DMS53 (cell line): ENCODE measurements at regions not wholly inside any gene's neighbourhood (a gene's known extent, or its start where the extent isn't known, plus 50 kb on each side); places are given as distances from the start of the nearest gene placed in this dataset.
A peak's percentile ranks its signal among the peaks of the same experiment; 100 is the strongest.
"Not testable (repeated sequence)": the region's sequence is repeated elsewhere in the genome, so short reads cannot be mapped to it uniquely, and the experiment has no call there.

Source experiments
- DNase-seq: peaks from one replicate; lab custom pipeline; 2025; lab: John Stamatoyannopoulos, UW

DNA sequence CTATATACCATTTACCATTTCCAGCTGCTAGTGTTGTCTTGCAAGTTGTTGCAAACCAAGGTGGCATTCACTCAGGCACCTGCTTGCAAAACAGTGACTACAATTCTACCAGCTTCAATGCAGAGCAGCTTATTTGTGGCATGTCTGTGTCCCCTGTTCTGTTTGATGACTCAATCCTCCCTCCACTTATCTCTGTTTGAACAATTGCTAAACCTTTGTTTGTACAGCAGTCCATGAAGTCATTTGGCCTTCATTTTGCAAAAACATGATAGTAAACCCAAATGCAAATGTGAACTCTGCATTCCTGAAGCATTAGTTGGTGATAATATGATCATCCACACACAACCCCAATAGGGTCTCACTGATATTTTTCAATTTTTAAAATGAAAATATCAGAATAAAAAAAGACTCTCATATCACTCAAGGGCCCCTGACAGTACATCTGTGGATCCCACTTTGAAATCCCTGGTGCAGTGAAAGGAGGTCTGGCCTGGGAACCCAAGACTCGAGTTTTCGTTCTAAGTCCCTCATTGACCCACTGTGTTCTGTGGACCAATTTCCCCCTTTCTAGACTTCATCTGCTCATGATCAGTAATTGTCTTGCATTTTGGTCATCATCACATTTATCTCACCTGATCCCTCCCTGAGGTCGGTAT lies 425.4 kb downstream of the RPS24 start:
- peak; percentile 99 for DNase-seq

DNA sequence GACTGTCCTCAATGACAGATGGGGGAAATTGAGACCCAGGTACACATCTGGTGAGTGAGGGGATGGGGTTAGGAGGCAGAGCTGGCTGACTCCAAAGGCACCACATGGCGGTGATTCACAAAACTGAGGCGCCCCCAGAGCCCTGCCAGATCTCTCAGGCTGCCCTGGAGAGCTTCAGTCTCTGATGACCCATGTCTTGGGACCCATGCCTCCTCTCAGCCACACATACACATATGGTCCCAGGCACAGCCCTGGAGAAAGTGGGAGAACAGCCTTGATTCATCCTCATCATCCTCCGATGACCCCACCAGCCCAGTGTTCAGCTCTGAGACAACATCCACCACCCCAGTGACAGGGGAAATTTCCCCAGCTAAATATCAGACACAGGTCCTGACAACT lies 426.0 kb downstream of the RPS24 start:
- DNase-seq: peak; percentile 48

DNA sequence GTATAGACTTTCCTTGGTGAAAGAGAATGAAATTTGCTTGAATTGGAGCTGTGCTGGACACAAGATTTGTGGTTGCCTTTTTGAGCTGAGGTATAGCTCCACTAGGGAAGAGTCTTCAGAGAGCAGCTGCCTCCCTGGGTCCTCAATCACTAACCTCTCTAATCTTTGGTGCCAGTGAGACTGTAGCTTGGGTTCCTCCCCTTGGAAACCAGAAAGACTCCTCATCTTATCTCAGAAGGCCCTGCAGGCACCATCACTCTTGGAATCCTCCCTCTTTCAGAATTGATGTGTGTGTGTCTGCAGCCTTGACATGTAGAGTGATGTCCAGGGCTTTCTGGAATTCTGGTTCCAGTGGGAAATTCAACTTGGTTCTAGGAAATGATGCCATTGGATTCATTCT lies 426.5 kb downstream of the RPS24 start:
- DNase-seq: peak; percentile 23

DNA sequence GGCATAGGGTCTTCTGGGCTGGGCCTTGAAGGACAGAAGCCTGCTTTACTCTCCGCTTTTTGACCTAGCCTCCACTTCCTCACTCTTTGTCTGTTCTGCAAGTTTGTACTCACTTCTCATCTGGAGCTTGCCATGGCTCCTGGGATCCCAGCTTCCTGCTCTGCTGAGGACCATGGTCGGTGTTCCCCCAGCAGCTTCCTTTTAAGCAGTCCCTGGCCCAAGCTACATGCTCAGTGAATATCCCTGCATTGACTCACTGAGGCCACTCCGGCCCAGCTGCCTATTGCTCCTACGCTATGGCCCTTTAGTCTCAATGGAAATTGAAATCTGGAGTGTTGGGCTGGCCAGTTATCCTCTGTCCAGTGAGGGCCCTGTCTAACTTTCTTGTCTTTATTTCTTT lies 427.7 kb downstream of the RPS24 start:
- no peak for DNase-seq

DNA sequence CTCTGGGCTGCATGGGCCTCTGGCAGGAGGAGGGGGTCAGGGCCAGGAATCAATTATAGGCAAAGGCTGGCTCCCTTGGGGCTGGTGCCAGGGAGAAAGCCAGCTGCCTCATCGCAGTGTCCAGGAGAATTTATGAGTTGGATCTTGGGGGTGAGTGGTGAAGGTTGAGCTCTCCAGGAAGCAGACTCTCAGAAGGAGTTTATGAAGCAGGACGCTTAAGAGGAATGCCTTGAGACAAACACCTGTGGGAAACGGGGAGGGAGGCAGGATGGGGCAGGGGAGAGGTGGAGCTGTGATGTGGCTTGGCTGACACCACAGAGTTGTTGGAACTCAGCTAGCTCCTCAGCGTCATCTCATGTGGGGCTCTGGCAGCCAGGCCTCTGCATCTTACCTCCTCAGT lies 428.5 kb downstream of the RPS24 start:
- DNase-seq: no peak

DNA sequence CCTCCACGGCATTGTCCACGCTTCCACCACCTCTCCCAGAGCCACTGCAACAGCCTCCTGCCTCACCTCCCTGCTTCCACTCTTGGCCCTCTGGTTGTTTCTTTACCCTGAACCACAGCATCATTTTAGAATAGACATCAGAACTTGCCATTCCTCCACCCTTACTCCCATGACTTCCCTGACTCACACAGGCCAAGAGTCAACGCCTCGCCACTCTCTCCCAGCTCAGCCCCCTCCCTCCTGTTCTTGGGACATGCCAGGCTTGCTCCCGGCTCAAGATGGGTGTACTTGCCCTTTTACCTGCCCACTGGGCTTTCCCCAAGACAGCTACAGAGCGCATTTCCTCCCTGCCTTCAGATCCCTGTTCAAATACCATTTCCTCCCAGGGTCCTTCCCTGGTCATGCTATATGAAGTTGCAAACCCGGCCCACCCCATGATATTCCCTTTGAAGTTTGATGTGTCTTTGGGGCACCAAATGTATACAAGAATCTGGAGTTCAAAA lies 429.1 kb downstream of the RPS24 start:
- no peak for DNase-seq

DNA sequence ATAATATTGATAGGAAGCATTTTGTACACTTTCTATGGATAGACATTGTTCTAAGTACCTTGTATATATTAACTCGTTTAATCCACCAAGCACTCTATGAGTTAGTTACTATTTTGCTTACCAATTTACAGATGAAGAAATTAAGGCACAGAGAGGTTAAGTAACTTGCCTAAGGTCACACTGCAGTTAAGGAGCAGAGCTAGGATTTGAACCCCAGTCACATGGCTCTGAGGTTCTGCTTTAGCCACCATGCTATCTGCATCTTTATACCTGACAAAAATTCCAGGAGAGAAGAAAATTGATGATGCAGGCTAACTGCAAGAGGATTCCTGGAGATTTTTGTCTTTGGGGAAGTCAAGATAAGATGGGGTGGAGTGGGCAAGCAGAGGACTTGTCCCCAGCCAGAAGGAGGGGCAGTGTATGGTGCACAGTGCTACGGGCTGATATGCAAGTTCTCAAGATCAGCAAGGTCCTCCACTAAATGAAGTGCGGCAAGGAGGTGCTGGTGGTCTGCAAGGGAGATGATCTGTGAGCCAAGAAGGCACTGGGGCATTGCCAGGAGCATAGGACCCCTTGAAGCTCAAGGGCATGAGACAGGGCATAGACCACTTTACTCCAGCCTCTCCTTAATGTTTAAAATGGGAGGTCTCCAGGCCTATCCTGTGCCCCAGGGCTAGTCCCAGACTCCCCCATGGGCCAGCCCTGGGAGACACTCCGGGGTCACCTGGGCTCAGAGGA lies 430.6 kb downstream of the RPS24 start:
- no peak for DNase-seq

DNA sequence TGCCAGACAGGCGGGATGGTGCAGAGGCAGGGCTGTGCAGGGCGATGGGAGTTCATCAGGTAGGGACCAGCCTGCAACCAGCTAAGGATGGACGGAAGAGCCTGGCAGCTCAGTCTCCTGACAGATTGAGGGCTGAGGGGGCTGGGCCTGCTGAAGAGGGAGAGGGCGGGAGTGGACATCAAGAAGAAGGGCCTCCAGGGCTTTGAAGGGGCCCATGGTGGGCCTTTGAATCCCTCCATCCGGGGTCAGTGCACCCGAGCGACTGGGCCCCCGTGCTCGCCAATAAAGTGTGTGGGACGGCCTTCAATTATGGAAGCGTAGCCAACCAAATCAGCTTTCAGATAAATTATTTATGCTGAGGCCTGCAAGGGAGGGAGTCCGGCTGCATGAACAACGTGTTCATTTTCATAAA lies 431.2 kb downstream of the RPS24 start:
- DNase-seq: no peak

DNA sequence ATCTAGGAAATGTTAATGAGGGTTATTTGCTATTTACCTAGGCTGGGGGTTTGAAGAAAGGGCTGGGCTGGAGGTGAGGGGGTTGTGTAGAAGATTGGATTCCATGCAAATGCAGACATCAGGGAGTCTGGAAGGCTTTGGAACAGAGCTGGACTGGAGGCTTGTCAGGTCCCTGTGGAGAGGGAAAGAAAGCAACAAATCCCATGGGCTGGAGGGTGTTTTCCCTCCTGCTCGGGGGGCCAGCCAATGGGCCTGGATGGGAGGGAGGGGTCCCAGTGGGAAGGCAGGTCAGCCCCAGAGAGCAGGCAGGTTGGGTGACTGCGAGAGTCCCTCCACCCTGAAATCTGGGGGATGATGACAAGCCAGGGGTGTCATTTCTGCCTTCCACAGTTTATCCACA lies 431.8 kb downstream of the RPS24 start:
- no peak for DNase-seq

DNA sequence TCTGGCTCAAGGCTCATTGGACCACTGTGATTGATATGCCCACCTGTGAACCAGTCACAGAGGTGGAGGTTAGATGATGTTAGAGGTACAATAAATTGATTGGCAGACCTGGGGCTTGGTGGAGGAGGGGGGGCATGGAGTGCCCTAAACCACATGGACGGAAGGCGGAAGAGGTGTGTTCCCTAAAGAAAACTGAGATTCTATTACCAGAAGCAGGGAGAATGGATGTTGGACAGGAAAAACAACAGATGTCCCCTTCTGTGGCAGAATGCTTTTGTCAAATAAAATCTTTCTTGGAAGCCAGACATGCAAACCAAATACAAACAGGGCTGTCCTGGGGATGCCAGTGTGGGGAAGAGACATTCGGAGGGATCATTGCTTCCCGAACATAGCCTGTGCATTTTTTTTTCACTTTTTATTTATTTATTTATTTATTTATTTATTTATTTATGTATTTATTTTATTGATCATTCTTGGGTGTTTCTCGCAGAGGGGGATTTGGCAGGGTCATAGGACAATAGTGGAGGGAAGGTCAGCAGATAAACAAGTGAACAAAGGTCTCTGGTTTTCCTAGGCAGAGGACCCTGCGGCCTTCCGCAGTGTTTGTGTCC lies 433.9 kb downstream of the RPS24 start:
- no peak for DNase-seq

DNA sequence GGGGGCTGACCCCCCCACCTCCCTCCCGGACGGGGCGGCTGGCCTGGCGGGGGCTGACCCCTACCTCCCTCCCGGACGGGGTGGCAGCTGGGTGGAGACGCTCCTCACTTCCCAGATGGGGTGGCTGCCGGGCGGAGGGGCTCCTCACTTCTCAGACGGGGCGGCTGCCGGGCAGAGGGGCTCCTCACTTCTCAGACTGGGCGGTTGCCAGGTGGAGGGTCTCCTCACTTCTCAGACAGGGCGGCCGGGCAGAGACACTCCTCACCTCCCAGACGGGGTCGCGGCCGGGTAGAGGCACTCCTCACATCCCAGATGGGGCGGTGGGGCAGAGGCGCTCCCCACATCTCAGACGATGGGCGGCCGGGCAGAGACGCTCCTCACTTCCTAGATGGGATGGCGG lies 435.1 kb downstream of the RPS24 start:
- not testable (repeated sequence) for DNase-seq

DNA sequence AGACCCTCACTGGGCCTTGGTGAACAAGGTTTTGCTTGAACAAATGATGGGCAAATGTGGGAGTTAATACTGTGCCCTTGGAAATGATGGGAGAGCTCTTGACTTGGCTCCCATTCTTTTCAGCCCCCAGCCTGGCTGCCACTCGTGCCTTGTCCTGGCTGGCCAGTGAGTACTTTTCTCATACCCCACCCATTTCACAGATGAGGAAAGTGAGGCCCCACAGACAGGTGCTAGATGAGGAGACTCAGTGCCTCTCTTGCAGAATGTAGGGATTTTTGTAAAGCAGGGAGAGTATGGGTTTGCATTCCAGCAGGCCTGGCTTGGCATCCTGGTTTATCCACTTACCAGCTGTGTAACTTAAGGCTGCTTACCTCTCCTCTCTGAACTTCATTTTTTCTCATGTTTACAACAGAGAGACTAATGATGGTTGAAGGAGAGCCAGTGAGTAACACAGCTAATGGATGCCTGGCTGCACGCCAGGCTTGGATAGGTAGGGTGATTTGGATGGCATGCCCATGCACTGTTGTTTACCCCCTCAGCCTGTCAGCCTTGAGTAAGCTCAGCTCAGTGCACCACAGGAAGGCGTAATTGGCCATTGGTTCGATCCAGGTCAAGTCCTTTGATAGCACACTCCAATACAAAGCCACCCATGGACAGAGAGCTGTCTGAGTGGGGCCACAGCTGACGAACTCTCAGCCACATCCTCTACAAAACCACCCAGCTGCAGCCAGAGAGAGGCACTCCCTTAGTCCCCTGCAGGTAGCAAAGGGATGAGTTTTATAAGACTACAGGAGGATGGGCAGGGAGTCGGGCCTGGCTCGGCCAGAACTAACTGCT lies 436.8 kb downstream of the RPS24 start:
- DNase-seq: peak; percentile 87

DNA sequence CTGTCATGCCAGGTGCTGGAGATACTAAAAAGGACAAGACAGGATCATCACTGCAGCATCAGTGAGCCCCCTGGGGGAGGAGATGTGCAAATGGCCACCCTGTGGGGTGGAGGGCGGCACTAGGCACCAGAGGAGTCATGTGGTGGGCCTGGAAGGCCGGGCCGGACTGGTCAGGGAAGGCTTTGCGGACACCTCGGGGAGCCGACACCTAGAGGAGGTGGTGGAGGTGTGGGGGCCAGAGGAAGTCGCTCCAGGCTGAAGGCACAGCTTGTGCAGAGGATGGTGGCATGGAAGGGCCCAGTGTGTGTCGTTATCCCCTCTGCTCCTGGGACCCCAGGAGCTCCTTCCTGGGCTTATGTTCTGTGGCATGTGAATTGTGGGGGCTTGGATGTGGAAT lies 437.7 kb downstream of the RPS24 start:
- no peak for DNase-seq

DNA sequence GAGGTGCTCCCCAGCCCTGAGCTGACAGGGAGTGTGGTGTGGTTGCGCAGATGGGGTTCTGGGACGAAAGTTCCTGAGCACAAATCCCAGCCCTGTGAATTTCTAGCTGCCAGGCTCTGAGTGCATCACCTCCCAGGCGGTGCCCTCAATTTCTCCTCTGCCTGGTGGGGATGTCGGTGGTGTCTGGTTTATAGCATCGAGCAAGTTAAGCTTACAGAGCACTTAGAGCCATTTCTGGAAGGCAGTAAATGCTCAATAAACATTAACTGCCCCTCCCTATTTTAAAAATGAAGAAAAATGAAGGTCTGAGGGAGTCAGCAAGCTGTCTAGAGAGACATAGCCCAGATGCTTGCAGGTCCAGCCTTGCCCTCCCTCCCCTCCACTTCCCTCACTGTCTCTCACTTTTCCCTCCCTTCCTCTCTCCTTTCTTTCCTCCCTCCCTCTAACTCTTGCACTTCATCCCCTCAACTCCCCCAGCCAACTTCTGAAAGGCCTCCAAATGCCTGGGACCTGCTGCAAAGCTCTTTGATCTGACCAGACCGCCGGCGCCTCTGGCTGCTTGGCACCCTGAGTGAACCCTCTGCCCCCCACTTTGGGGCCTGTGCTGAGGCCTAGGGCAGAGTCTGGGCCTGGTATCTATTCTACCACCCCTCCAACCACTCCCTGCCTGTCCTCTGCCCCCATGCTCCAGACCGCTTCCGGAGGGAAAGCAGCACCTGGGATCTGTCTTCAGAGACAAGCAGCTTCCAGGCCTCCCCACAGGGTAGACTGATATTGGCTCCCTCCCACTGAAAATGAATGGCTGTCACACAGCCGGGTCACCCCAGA lies 438.3 kb downstream of the RPS24 start:
- DNase-seq: no peak

DNA sequence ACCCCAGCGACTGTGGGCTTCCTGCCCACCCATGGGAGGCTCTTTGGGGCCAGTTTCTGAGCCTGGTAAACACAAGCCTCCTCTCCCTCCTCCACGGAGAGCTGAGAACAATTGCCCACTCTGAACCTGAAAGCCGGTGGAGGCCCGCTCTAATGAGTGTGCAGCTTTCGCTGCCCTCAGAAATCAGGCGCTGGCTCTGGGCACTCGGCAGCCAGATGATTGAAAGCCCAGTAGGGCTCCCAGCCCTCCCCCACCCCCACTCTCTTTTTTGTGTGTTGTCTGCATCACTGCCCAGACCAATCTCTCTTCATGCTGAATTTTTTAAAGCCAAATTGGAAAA lies 438.9 kb downstream of the RPS24 start:
- no peak for DNase-seq

DNA sequence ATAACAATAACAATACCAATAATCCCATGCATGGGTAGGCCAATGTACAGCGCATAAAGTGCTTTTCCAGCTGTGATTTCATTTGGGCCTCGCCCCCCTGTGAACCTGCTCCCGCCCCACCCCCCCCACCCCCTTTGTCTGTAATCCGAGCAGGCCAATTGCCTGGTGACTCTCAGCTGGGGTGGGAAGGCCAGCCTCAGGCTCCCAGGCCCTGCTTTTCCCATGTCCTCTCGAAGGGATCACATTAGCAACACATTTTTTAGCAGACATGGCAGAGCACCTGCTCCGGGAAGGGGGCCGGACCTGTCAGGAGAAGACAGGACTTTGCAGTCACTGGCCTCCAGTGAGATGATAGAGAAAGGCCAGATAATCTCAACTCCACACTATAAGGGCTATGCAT lies 439.3 kb downstream of the RPS24 start:
- DNase-seq: no peak

DNA sequence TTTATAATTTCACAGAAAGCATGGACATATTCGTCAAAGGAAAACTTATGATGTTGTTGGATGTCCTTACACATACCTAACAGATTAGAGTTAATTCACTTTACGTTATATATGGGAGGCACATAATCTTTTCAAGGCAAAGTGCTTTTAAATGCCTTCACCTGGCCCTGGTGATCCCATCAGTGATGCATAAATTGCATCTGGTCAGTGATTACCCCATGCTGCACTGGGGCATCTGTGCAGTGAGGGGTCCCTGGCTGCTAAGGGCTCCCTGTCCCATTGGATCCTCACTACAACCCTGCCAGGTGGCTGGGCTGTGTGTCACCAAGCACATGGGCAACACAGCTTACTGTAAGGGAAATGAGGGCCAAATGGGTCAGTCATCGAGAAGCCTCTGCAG lies 441.1 kb downstream of the RPS24 start:
- no peak for DNase-seq

DNA sequence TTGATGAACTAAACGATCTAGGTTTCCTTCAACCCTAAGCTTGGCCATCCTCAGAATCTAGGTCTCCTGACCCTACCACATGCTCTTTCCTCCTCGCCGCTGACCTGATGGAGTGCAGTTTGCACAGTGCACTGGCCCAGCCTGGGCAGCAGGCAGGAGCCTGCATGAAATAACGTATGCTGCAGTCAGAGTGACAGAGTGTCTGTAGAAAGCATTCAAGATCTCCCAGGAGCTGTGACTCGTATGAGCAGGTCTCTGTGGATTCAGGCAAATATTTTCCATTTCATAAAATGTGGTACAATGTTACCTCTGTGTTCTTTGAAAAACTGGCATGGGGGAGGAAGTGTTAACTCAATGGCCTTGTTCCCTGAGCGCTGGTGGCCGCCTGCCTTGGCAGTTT lies 441.8 kb downstream of the RPS24 start:
- no peak for DNase-seq

DNA sequence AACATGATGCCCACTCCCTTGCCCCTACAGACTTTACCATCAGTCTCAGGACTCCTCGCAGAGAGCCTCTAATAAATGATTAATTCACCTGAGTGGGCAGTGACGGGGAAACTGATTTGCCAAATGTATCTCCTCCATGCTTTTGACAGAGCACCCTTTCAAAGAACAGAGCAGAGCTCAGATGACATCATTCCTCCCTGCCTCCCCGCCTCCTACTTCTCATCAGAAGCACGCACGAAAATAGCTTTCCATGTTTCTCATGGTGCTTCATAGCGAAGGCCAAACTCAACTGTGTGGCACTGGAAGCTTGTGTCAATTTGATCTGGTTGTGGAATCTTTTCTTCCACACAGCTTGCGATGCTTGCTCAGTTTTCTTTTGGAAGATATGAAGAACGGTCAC lies 442.5 kb downstream of the RPS24 start:
- no peak for DNase-seq

DNA sequence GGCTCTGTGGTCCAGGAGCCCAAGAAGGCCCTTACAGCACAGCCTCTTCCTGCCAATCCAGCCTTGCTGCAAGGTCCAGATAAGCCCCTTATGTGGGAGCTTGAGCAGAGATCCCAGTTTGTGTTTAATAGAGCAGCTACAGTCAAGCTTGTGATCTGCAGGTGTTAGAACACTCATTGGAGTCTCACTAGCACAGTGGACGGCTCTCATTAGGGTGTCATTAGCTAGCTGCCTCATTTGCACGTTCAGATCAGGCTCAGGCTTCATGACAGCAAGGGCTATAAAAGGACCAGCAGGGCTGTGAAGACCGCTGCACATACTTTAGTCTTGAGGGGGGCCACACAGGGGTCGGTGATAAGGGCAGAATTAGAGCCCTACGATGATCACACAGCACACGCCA lies 443.2 kb downstream of the RPS24 start:
- DNase-seq: no peak

DNA sequence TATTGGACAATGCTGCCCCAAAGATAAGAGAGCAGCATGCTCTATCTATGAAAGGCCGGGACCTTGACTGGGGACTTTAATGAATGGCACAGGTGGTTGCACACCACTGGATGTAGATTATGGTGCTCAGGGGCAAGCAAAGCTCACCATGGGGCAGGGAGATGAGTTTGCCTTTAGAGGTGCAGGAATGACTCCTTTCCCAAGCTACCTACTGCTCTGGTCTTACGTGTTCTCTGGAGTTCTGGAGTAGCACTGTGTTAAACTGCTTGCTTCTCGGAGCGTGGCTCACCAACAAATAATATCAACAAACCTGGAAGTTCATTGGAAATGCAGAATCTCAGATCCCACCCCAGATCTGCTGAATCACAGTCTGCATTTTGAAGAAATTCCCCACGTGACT lies 445.3 kb downstream of the RPS24 start:
- no peak for DNase-seq

DNA sequence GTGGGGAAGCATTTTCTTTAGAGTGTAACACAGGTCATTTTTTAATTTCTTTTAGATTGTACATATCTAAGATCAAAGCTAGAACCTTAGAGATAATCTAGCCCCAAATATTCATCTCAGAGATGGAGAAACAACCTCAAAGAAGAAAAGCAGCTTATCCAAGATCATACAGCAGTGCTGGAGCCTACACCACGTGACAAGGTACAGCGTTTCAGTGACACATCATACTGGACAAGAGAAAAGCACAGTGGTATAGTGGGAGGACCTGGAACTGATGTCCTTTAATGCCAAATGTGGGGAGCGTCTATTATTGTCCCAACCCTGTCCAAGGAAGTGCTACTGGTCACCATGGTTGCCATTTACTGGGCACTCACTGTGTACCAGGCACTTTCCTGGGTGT lies 445.8 kb downstream of the RPS24 start:
- DNase-seq: no peak
